GM12872 (cell line): ENCODE measurements at regions not wholly inside any gene's neighbourhood (a gene's known extent, or its start where the extent isn't known, plus 50 kb on each side); places are given as distances from the start of the nearest gene placed in this dataset.

Experiments
- CTCF ChIP-seq: IDR thresholded peaks from 3 replicates; pipeline ENCODE4 v1.5.1; 2011; ENCODE audit warnings: low read depth, mild to moderate bottlenecking, low read length, moderate library complexity; ENCODE audit not compliant: insufficient read depth

GRCh38 chr1:213541641-213542040 is 446.1 kb upstream of the PROX1 start:
- TF ChIP-seq CTCF, result no peak

GRCh38 chr1:213549982-213550381 is 437.8 kb upstream of the PROX1 start:
- no peak for TF ChIP-seq CTCF

- no peak for TF ChIP-seq CTCF
Measured at GRCh38 chr1:213550804-213551203, 437.0 kb upstream of the PROX1 start.

GRCh38 chr1:213552045-213552444 is 435.7 kb upstream of the PROX1 start:
- TF ChIP-seq CTCF, result no peak

GRCh38 chr1:213560226-213560625 is 427.5 kb upstream of the PROX1 start:
- no peak for TF ChIP-seq CTCF

- no peak for TF ChIP-seq CTCF
Measured at GRCh38 chr1:213561870-213562269, 425.9 kb upstream of the PROX1 start.

GRCh38 chr1:213564215-213564659 is 423.5 kb upstream of the PROX1 start:
- peak; percentile 30; the same call in 2 of the 3 replicates for TF ChIP-seq CTCF
